GM12878 (cell line): ENCODE measurements at regions not wholly inside any gene's neighbourhood (a gene's known extent, or its start where the extent isn't known, plus 50 kb on each side); places are given as distances from the start of the nearest gene placed in this dataset.

ENCODE experiments used
- BACH1 ChIP-seq: fragments of 450-650 bp; IDR thresholded peaks from 2 replicates; pipeline ENCODE4 v1.6.1; 2017; ENCODE audit warnings: mild to moderate bottlenecking, borderline replicate concordance
- CHD1 ChIP-seq: IDR thresholded peaks from 2 replicates; pipeline ENCODE4 v1.6.1; 2012; ENCODE audit warnings: low read depth, low read length, improper control_type of control experiment
- EZH2 ChIP-seq: IDR thresholded peaks from 2 replicates; pipeline ENCODE4 v1.6.1; 2012; ENCODE audit warnings: low read depth, mild to moderate bottlenecking, control low read depth, inconsistent platforms, low read length, borderline replicate concordance; ENCODE audit not compliant: control insufficient read depth
- MYB ChIP-seq: fragments of 150-350 bp; IDR thresholded peaks from 2 replicates; pipeline ENCODE4 v1.6.1; 2014; ENCODE audit warnings: mild to moderate bottlenecking, low read depth, low read length, borderline replicate concordance
- POLR2AphosphoS5 ChIP-seq: IDR thresholded peaks from 2 replicates; pipeline ENCODE4 v1.6.1; 2011; ENCODE audit warnings: mild to moderate bottlenecking, low read length, inconsistent platforms
- RELA ChIP-seq: fragments of 450-650 bp; IDR thresholded peaks from 2 replicates; pipeline ENCODE4 v1.8.0; 2014; ENCODE audit warnings: borderline replicate concordance; ENCODE audit not compliant: partially characterized antibody
- STAT3 ChIP-seq: IDR thresholded peaks from 2 replicates; pipeline ENCODE4 v1.6.1; 2011; ENCODE audit warnings: low read depth, low read length, improper control_type of control experiment
- TCF7 ChIP-seq: IDR thresholded peaks from 2 replicates; pipeline ENCODE4 v1.6.1; 2014; ENCODE audit warnings: antibody characterized with exemption, borderline replicate concordance
- ZNF217 ChIP-seq: fragments of 450-650 bp; IDR thresholded peaks from 2 replicates; pipeline ENCODE4 v1.6.1; 2017; ENCODE audit warnings: antibody characterized with exemption, mild to moderate bottlenecking
- TF ChIP-seq, protein P1 (sequence below): fragments of 450-650 bp; IDR thresholded peaks from 2 replicates; pipeline ENCODE4 v1.6.1; 2016; ENCODE audit warnings: mild to moderate bottlenecking
- TF ChIP-seq, protein P2 (sequence below): fragments of 450-650 bp; IDR thresholded peaks from 2 replicates; pipeline ENCODE4 v1.6.1; 2017; ENCODE audit warnings: borderline replicate concordance

DNA sequence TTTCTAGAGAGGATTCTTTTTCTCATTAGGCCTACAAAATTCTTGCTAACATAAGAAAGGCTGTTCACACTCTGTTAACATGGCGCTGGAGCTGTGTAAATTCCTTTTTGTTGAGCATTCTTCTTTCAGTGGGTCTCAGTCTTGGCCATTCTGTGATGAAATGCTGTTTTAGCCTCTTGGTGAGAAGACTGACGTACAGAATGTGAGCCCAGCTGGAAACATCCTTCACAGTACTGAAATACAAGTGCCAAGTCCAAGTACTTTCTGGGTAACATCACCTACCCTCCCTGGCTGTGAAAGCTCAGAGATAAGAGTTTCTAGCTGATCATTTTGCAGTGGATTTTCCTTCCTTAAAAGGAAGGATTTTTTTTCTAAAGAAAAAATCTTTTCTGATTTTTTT is 231.8 kb downstream of the AHR start (continued):
- TF ChIP-seq BACH1 (no peak), RELA (no peak), TCF7 (no peak), ZNF217 (no peak), MYB (no peak), CHD1 (no peak), POLR2AphosphoS5 (no peak), STAT3 (no peak), EZH2 (no peak)
- TF ChIP-seq, protein P1, sequence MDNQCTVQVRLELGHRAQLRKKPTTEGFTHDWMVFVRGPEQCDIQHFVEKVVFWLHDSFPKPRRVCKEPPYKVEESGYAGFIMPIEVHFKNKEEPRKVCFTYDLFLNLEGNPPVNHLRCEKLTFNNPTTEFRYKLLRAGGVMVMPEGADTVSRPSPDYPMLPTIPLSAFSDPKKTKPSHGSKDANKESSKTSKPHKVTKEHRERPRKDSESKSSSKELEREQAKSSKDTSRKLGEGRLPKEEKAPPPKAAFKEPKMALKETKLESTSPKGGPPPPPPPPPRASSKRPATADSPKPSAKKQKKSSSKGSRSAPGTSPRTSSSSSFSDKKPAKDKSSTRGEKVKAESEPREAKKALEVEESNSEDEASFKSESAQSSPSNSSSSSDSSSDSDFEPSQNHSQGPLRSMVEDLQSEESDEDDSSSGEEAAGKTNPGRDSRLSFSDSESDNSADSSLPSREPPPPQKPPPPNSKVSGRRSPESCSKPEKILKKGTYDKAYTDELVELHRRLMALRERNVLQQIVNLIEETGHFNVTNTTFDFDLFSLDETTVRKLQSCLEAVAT: no peak
- TF ChIP-seq, protein P2, sequence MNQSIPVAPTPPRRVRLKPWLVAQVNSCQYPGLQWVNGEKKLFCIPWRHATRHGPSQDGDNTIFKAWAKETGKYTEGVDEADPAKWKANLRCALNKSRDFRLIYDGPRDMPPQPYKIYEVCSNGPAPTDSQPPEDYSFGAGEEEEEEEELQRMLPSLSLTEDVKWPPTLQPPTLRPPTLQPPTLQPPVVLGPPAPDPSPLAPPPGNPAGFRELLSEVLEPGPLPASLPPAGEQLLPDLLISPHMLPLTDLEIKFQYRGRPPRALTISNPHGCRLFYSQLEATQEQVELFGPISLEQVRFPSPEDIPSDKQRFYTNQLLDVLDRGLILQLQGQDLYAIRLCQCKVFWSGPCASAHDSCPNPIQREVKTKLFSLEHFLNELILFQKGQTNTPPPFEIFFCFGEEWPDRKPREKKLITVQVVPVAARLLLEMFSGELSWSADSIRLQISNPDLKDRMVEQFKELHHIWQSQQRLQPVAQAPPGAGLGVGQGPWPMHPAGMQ: no peak
